Fibroblast of villous mesenchyme (primary cell): ENCODE measurements at regions not wholly inside any gene's neighbourhood (a gene's known extent, or its start where the extent isn't known, plus 50 kb on each side); places are given as distances from the start of the nearest gene placed in this dataset.

ENCODE experiments used
- DNase-seq: peaks from one replicate; pipeline ENCODE4 v3.0.0-alpha.2; 2010; ENCODE audit warnings: low read depth
- H3K4me3 ChIP-seq: 2 replicates; pipeline ENCODE4 v1.5.1; 2011; ENCODE audit warnings: low read depth, mild to moderate bottlenecking, low read length
- TF ChIP-seq, protein P1 (sequence below): IDR thresholded peaks from 2 replicates; pipeline ENCODE4 v1.5.1; 2012; ENCODE audit warnings: low read depth, mild to moderate bottlenecking, low read length; ENCODE audit not compliant: insufficient read depth

DNA sequence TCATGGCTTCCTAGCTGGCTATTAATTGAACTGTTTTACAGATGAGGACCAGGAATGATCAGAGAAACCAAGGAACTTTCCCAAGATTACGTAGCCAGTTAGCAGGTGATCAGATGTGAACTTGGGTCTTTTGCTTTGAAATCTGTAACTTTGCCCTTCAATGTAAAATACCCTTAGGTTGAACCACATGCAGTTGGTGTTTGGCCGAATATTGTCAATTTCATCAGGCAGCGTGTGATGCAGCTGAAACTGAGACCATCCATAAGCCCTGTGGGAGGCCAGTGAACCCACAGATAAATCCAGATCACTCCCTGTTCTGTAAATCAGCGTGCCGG lies 150.8 kb downstream of the ETS2 start:
- peak; percentile 60 for DNase-seq
- no peak overlapping the region for H3K4me3 ChIP-seq
- TF ChIP-seq, protein P1, sequence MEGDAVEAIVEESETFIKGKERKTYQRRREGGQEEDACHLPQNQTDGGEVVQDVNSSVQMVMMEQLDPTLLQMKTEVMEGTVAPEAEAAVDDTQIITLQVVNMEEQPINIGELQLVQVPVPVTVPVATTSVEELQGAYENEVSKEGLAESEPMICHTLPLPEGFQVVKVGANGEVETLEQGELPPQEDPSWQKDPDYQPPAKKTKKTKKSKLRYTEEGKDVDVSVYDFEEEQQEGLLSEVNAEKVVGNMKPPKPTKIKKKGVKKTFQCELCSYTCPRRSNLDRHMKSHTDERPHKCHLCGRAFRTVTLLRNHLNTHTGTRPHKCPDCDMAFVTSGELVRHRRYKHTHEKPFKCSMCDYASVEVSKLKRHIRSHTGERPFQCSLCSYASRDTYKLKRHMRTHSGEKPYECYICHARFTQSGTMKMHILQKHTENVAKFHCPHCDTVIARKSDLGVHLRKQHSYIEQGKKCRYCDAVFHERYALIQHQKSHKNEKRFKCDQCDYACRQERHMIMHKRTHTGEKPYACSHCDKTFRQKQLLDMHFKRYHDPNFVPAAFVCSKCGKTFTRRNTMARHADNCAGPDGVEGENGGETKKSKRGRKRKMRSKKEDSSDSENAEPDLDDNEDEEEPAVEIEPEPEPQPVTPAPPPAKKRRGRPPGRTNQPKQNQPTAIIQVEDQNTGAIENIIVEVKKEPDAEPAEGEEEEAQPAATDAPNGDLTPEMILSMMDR: no peak

DNA sequence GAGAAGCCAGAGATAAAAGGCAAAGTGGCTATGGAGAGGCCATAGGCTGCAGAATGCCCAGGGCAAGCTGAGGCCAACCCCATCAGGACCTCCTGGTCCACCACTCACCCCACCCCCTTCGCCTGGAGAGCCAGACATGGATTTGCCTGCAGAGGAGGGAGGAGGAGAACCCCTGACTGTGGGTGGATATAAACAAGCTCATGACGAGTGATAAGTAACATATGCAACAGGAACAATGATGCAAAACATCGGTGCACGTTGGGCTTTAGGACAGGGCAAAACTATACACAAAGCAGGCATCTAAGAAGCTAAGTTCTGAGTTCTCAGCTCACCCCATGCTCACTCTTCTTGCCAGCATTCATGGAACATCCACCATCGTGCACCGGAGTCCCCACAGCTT lies 150.3 kb downstream of the ETS2 start:
- peak; percentile 82 for DNase-seq
- H3K4me3 ChIP-seq: no peak overlapping the region
- TF ChIP-seq, protein P1: no peak

DNA sequence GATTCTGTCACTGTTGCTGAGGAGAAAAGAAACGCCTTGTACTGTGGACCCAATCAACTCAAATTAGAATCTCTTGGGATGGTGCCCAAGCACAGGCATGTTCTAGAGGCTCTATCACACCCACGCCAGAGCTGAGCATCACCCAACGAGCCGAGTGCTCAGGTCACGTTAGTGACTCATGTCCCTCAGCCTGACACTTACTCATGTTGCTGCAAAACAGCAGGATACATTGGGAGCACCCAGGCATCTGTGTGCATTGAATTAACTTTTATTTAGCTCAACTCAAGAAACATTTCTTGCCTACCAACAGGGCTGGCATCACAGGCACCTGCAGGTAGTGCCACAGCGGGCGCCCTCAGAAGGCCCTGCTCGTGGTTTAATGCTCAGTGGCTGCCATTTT lies 149.8 kb downstream of the ETS2 start:
- H3K4me3 ChIP-seq: no peak overlapping the region
- peak; percentile 51 for DNase-seq
- TF ChIP-seq, protein P1: no peak

DNA sequence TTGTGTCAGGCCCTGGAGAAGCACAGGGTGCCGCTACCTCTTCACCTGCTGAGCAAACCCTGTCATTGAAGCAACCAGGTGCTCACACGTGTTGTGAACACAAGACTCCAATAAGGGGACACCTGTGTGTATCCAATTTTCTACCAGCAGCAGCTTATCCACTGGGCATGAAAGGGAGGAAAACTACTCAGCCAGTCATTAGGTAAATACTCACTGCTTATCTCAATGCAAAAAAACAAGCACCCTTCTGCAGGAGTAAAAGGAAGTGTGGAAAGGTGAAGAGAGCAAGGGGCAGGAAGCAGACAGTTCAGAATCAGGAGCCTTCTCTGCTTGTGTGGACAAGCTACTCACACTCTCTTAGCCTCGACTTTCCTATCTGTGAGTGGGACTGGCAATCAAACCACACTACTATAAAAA lies 148.9 kb downstream of the ETS2 start:
- no peak overlapping the region for H3K4me3 ChIP-seq
- DNase-seq: no peak
- TF ChIP-seq, protein P1: no peak

DNA sequence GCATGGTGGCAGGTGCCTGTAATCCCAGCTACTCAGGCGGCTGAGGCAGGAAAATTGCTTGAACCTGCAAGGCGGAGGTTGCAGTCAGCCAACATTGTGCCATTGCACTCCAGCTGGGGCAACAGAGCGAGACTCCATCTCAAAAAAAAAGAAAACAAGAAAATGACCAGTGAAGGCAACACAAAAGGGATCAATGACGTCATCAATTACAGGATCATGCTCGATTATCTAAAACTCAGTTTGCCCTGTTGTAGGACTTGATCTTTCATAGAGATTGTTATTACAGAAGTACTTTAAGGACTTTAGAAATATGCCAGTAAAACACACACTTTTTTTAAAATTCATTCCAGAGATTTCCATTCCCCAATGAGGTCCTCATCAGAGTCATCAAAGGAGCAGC lies 147.8 kb downstream of the ETS2 start:
- DNase-seq: no peak
- TF ChIP-seq, protein P1: no peak
- no peak overlapping the region for H3K4me3 ChIP-seq

DNA sequence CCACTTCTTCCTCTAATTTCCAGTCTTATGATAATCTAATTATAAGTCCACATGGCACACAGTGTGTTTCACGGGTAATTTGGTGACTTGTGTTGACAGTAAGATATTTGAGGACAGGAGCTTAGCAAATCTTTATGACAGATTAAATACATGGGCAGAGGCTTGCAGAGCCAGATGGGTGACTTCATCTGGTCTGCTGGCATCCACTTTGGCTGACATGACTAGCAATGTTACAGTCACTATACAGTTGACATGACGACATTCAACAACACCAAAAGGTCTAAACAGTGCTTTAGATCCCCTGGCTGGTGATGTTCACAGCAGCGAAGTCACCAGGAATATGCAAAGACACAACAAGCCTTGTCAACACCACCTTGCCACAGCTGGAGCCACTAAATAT lies 147.2 kb downstream of the ETS2 start:
- TF ChIP-seq, protein P1: no peak
- no peak for DNase-seq
- H3K4me3 ChIP-seq: no peak overlapping the region

DNA sequence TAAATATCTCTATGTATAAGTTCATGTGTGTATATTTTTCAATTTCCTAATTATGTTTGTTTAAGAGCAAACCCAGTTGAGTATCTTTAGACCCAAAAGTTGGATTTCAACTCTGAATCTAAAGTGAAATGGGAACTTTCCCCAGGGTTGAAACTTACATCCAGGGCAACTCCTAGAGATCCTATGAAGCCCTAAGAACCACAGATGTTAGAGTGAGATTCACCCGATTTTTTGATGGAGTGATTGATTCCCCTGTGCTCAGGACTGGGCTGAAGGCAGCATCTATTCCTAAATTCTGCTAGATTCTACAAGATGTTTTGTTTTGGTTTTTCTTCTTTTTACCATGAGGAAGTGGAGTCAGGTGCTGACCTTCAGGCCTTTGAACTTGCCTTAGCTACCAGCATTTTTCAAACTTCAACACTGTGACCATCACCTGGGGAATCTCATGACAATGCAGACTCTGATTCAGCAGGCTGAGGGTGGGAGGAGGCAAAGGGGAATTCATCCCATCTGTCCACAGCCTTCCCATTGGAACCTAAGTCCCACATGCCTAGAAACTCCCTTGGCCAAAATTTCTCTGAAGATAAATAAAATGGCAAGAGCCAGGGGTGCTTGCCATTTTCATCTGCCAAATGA lies 145.5 kb downstream of the ETS2 start:
- no peak overlapping the region for H3K4me3 ChIP-seq
- TF ChIP-seq, protein P1: no peak
- DNase-seq: no peak
